Endothelial cell of umbilical vein (primary cell): ENCODE measurements at regions not wholly inside any gene's neighbourhood (a gene's known extent, or its start where the extent isn't known, plus 50 kb on each side); places are given as distances from the start of the nearest gene placed in this dataset.

ENCODE experiments used
- BruUV-seq: library from RNA; stranded (reverse); fragments of 400-500 nt; replicated peaks from 2 replicates; lab custom pipeline; 2021; lab: Mats Ljungman, UMichigan
- CTCF ChIA-PET: fragments of 300-600, 350-600 bp; sonication (Branson Sonifier 250); formaldehyde crosslinking; loops from one replicate; lab custom pipeline; 2021; ENCODE audit warnings: antibody characterized with exemption, inconsistent platforms; lab: Charles Lee
- POLR2A ChIA-PET: fragments of 300-600, 350-600 bp; sonication (Branson Sonifier 250); formaldehyde crosslinking; loops from one replicate; lab custom pipeline; 2021; ENCODE audit warnings: antibody characterized with exemption, inconsistent platforms; lab: Charles Lee
- DNase-seq: peaks from one replicate; pipeline ENCODE4 v3.0.0-alpha.2; 2011; ENCODE audit warnings: low read depth, low spot score
- FAIRE-seq: peaks from 2 replicates; lab custom pipeline; 2011; peaks lifted over from hg19 to GRCh38; lab: Jason Lieb, UNC
- H2AFZ ChIP-seq: 2 replicates; pipeline ENCODE4 v1.6.0; 2012; ENCODE audit warnings: low read depth, low read length, control low read depth, inconsistent platforms
- H3K27ac ChIP-seq: 2 replicates; pipeline ENCODE4 v1.5.1; 2011; ENCODE audit warnings: low read depth, mild to moderate bottlenecking, control low read depth, low read length, moderate library complexity; ENCODE audit not compliant: insufficient read depth
- H3K27me3 ChIP-seq, 2 experiments: 2 replicates each; pipeline versions ENCODE4 v1.6.0 to v1.6.1; 2011; ENCODE audit warnings: low read length in 2 of 2, mixed read lengths in 1 of 2; ENCODE audit not compliant: control insufficient read depth in 2 of 2, insufficient read depth in 2 of 2
- H3K36me3 ChIP-seq, 2 experiments: 2 replicates in 1 of 2; 3 replicates in 1 of 2; pipeline ENCODE4 v1.5.1; 2011; ENCODE audit warnings: low read length in 2 of 2, mild to moderate bottlenecking in 1 of 2, moderate library complexity in 1 of 2; ENCODE audit not compliant: control insufficient read depth in 2 of 2, insufficient read depth in 2 of 2; ENCODE audit errors: extremely low read depth in 1 of 2
- H3K4me1 ChIP-seq: 3 replicates; pipeline ENCODE4 v1.5.1; 2011; ENCODE audit warnings: mild to moderate bottlenecking, low read length; ENCODE audit not compliant: control insufficient read depth, insufficient read depth; ENCODE audit errors: extremely low read depth
- H3K4me2 ChIP-seq: 2 replicates; pipeline ENCODE4 v1.6.1; 2011; ENCODE audit warnings: low read length, control low read depth, mixed read lengths; ENCODE audit not compliant: insufficient read depth
- H3K4me3 ChIP-seq, 3 experiments: fragments of 200-600 bp in 1 of 3; sonication (generic), shearing (Covaris generic) in 1 of 3; replicated peaks in 1 of 3; 2 replicates each; pipeline ENCODE4 v1.5.1; 2011 to 2016; ENCODE audit warnings: control low read depth in 3 of 3, low read length in 3 of 3, mild to moderate bottlenecking in 2 of 3, inconsistent platforms in 1 of 3, low read depth in 1 of 3, moderate library complexity in 1 of 3; ENCODE audit not compliant: insufficient read depth in 1 of 3
- H3K79me2 ChIP-seq: 2 replicates; pipeline ENCODE4 v1.6.0; 2012; ENCODE audit warnings: low read length, inconsistent platforms; ENCODE audit not compliant: control insufficient read depth, insufficient read depth
- H3K9ac ChIP-seq: replicated peaks from 2 replicates; pipeline ENCODE3; 2011; ENCODE audit warnings: low read length, control low read depth; ENCODE audit not compliant: insufficient read depth; ENCODE audit errors: extremely low read depth
- H3K9me1 ChIP-seq: replicated peaks from 3 replicates; pipeline ENCODE4 v1.6.0; 2011; ENCODE audit warnings: mild to moderate bottlenecking, low read length; ENCODE audit not compliant: control insufficient read depth, insufficient read depth; ENCODE audit errors: extremely low read depth
- H3K9me3 ChIP-seq: replicated peaks from 2 replicates; pipeline ENCODE4 v1.5.1; 2012; ENCODE audit warnings: low read length, inconsistent platforms; ENCODE audit not compliant: control insufficient read depth, insufficient read depth
- H4K20me1 ChIP-seq: replicated peaks from 2 replicates; pipeline ENCODE3; 2011; ENCODE audit warnings: mild to moderate bottlenecking, low read length; ENCODE audit not compliant: control insufficient read depth, insufficient read depth; ENCODE audit errors: extremely low read depth
- CTCF ChIP-seq, 2 donors: IDR thresholded peaks; 1 replicate in 1 of 2; 2 replicates in 1 of 2; pipeline ENCODE4 v1.5.1; 2011; ENCODE audit warnings: low read length in 2 of 2, mild to moderate bottlenecking in 2 of 2, moderate library complexity in 2 of 2, control low read depth in 1 of 2, inconsistent platforms in 1 of 2, low read depth in 1 of 2; ENCODE audit not compliant: insufficient read depth in 1 of 2; ENCODE audit errors: extremely low read depth in 1 of 2
- EZH2 ChIP-seq: IDR thresholded peaks from 2 replicates; pipeline ENCODE4 v1.6.1; 2012; ENCODE audit warnings: borderline replicate concordance, low read depth, mild to moderate bottlenecking, moderate library complexity, low read length, inconsistent platforms; ENCODE audit not compliant: severe bottlenecking
- FOS ChIP-seq: IDR thresholded peaks from 2 replicates; pipeline ENCODE4 v1.6.1; 2011; ENCODE audit warnings: mild to moderate bottlenecking, low read length, moderate library complexity, borderline replicate concordance; ENCODE audit not compliant: insufficient read depth
- GATA2 ChIP-seq: IDR thresholded peaks from 2 replicates; pipeline ENCODE4 v1.7.0; 2011; ENCODE audit warnings: low read depth, mild to moderate bottlenecking, moderate library complexity, mixed read lengths, low read length; ENCODE audit not compliant: insufficient read length, insufficient read depth
- JUN ChIP-seq: IDR thresholded peaks from 2 replicates; pipeline ENCODE4 v1.6.1; 2011; ENCODE audit warnings: borderline replicate concordance, low read depth; ENCODE audit not compliant: insufficient read length, insufficient read depth
- MAX ChIP-seq: IDR thresholded peaks from 2 replicates; pipeline ENCODE4 v1.6.1; 2011; ENCODE audit not compliant: insufficient read depth, insufficient read length
- MYC ChIP-seq: IDR thresholded peaks from one replicate; pipeline ENCODE4 v1.6.1; 2011; ENCODE audit warnings: mild to moderate bottlenecking, low read depth, low read length
- POLR2A ChIP-seq: IDR thresholded peaks from 2 replicates; pipeline ENCODE4 v1.6.1; 2012; ENCODE audit warnings: low read depth, mild to moderate bottlenecking, control low read depth, low read length
- POLR2AphosphoS5 ChIP-seq: IDR thresholded peaks from 2 replicates; pipeline ENCODE4 v1.6.1; 2012; ENCODE audit warnings: low read depth, mild to moderate bottlenecking, control low read depth, low read length, moderate library complexity; ENCODE audit not compliant: insufficient read depth
- dilution Hi-C: fragments of 300-500 bp; cut with MboI; formaldehyde crosslinking; loops from one replicate; pipeline ENCODE4 v1.15.0; 2019; ENCODE audit warnings: low sequenced_read_pairs; ENCODE audit not compliant: extremely low pct_ligation_motif_present
- intact Hi-C: fragments of 100-400 bp; cut with micrococcal nuclease; formaldehyde crosslinking; loops from one replicate; pipeline ENCODE4 v1.10.0; 2022

- TF ChIP-seq POLR2A, result no peak
- TF ChIP-seq CTCF (IDR thresholded peaks at IDR 0.05; ENCODE audit: extremely low read depth in 1 of 2, insufficient read depth in 1 of 2, low read depth in 1 of 2, low read length in 2 of 2), result no peak
- TF ChIP-seq FOS, result no peak
- TF ChIP-seq POLR2AphosphoS5, result no peak
- no peak for TF ChIP-seq MAX
- TF ChIP-seq MYC, result no peak
- TF ChIP-seq EZH2, result no peak
- TF ChIP-seq JUN, result no peak
- no peak for TF ChIP-seq GATA2
- no peaks in the 10 kb centered on the region for H3K9me3 ChIP-seq
- no peak overlapping the region for H3K4me3 ChIP-seq
- FAIRE-seq, result no peak
- no peaks in the 10 kb centered on the region for H4K20me1 ChIP-seq
- no peak for DNase-seq
- ChIA-PET CTCF (interaction anchor here (0.6 kb wide), 1 partner anchor 64 kb away, joined by 3 read pairs; no protein-coding TSS in a partner anchor), POLR2A (no interaction called here)
- no peaks in the 10 kb centered on the region for H3K4me1 ChIP-seq
- no peaks in the 10 kb centered on the region for H3K27me3 ChIP-seq
- H3K4me2 ChIP-seq, result no peak overlapping the region
- dilution Hi-C loops (no loop called here), intact Hi-C loops (no loop called here)
- H3K9ac ChIP-seq, result no peak overlapping the region
- H3K79me2 ChIP-seq, result no peaks in the 10 kb centered on the region
- BruUV-seq, result no TSS peak
- no peaks in the 10 kb centered on the region for H3K36me3 ChIP-seq
- H3K9me1 ChIP-seq, result no peaks in the 10 kb centered on the region
- H2AFZ ChIP-seq, result no peak overlapping the region
- H3K27ac ChIP-seq, result no peak overlapping the region
Observed at GRCh38 chr12:91677556-91677955, 468.1 kb downstream of the BTG1 start.
